ENCODE measurements at regions not wholly inside any gene's neighbourhood (a gene's known extent, or its start where the extent isn't known, plus 50 kb on each side); places are given as distances from the start of the nearest gene placed in this dataset.
"Not testable (repeated sequence)": the region's sequence is repeated elsewhere in the genome, so short reads cannot be mapped to it uniquely, and the experiment has no call there.

- peaks cover 0 to 13% (median 3%) of the 10 kb centered on the region in 11 donors for H3K9me3 Mint-ChIP-seq
- DNase-seq (no peak), ATAC-seq (no peak)
- H3K36me3 Mint-ChIP-seq = peaks cover 0 to 4% (median 0%) of the 10 kb centered on the region in 5 donors
- no peaks in the 10 kb centered on the region for H3K27me3 ChIP-seq (ENCODE audit: control insufficient read depth in 2 of 2, insufficient read depth in 2 of 2, low read length in 2 of 2)
- POLR2A ChIA-PET = no interaction called here
- no peak overlapping the region for H3K27ac Mint-ChIP-seq
- peaks cover 0 to 29% (median 6%) of the 10 kb centered on the region in 5 donors for H3K27me3 Mint-ChIP-seq
- CTCF ChIA-PET = no interaction called here
- H3K4me1 Mint-ChIP-seq = no peaks in the 10 kb centered on the region
- no peaks in the 10 kb centered on the region for H3K4me1 ChIP-seq (ENCODE audit: control insufficient read depth in 2 of 2, insufficient read depth in 2 of 2, low read length in 2 of 2)
- H3K36me3 ChIP-seq (ENCODE audit: control insufficient read depth in 2 of 3, insufficient read depth in 3 of 3, low read length in 3 of 3) = no peaks in the 10 kb centered on the region
- intact Hi-C loops (cut with micrococcal nuclease) = no loop called here
- no peaks in the 10 kb centered on the region for H3K9me3 ChIP-seq (ENCODE audit: control insufficient read depth in 2 of 3, low read length in 3 of 3)
- H3K4me3 ChIP-seq (ENCODE audit: low read length) = no peak overlapping the region
- H3K27ac ChIP-seq (ENCODE audit: low read depth, low read length) = no peak overlapping the region
- no peak overlapping the region for H3K4me3 Mint-ChIP-seq
Measured at GRCh38 chr9:101814064-101814463, 75.6 kb upstream of the GRIN3A start.

- H3K27me3 Mint-ChIP-seq; DNase-seq; H3K9me3 ChIP-seq (ENCODE audit: control insufficient read depth in 2 of 3, low read length in 3 of 3); H3K4me3 Mint-ChIP-seq; CTCF ChIA-PET; H3K4me3 ChIP-seq (ENCODE audit: low read length); ATAC-seq; H3K36me3 ChIP-seq (ENCODE audit: control insufficient read depth in 2 of 3, insufficient read depth in 3 of 3, low read length in 3 of 3); H3K27ac ChIP-seq (ENCODE audit: low read depth, low read length); intact Hi-C loops (cut with micrococcal nuclease); H3K9me3 Mint-ChIP-seq; H3K27me3 ChIP-seq (ENCODE audit: control insufficient read depth in 2 of 2, insufficient read depth in 2 of 2, low read length in 2 of 2); H3K36me3 Mint-ChIP-seq; H3K27ac Mint-ChIP-seq; H3K4me1 Mint-ChIP-seq; H3K4me1 ChIP-seq (ENCODE audit: control insufficient read depth in 2 of 2, insufficient read depth in 2 of 2, low read length in 2 of 2); POLR2A ChIA-PET: not testable (repeated sequence)
Measured at GRCh38 chr9:101807879-101808278, 69.4 kb upstream of the GRIN3A start.

- POLR2A ChIA-PET = no interaction called here
- no peaks in the 10 kb centered on the region for H3K36me3 ChIP-seq (ENCODE audit: control insufficient read depth in 2 of 3, insufficient read depth in 3 of 3, low read length in 3 of 3)
- H3K36me3 Mint-ChIP-seq = no peaks in the 10 kb centered on the region
- H3K27ac ChIP-seq (ENCODE audit: low read depth, low read length) = no peak overlapping the region
- CTCF ChIA-PET = no interaction called here
- no peak for ATAC-seq
- H3K4me3 Mint-ChIP-seq = no peak overlapping the region
- no peaks in the 10 kb centered on the region for H3K9me3 Mint-ChIP-seq
- no peaks in the 10 kb centered on the region for H3K4me1 ChIP-seq (ENCODE audit: control insufficient read depth in 2 of 2, insufficient read depth in 2 of 2, low read length in 2 of 2)
- H3K4me3 ChIP-seq (ENCODE audit: low read length) = no peak overlapping the region
- intact Hi-C loops (cut with micrococcal nuclease) = no loop called here
- DNase-seq = no peak
- H3K9me3 ChIP-seq (ENCODE audit: control insufficient read depth in 2 of 3, low read length in 3 of 3) = no peaks in the 10 kb centered on the region
- H3K27ac Mint-ChIP-seq = no peak overlapping the region
- no peaks in the 10 kb centered on the region for H3K4me1 Mint-ChIP-seq
- H3K27me3 ChIP-seq (ENCODE audit: control insufficient read depth in 2 of 2, insufficient read depth in 2 of 2, low read length in 2 of 2) = no peaks in the 10 kb centered on the region
- H3K27me3 Mint-ChIP-seq = peaks cover 0 to 12% (median 7%) of the 10 kb centered on the region in 5 donors
Measured at GRCh38 chr9:101796044-101796443, 57.6 kb upstream of the GRIN3A start.

GRCh38 chr9:101795147-101795546 lies 56.7 kb upstream of the GRIN3A start:
- CTCF ChIA-PET = no interaction called here
- H3K27ac Mint-ChIP-seq = no peak overlapping the region
- H3K4me3 Mint-ChIP-seq = no peak overlapping the region
- DNase-seq = no peak
- H3K9me3 Mint-ChIP-seq = no peaks in the 10 kb centered on the region
- Histone ChIP-seq H3K4me1 (ENCODE audit: control insufficient read depth in 2 of 2, insufficient read depth in 2 of 2, low read length in 2 of 2) (no peaks in the 10 kb centered on the region), H3K4me3 (ENCODE audit: low read length) (no peak overlapping the region), H3K27me3 (ENCODE audit: control insufficient read depth in 2 of 2, insufficient read depth in 2 of 2, low read length in 2 of 2) (no peaks in the 10 kb centered on the region), H3K27ac (ENCODE audit: low read depth, low read length) (no peak overlapping the region), H3K9me3 (ENCODE audit: control insufficient read depth in 2 of 3, low read length in 3 of 3) (no peaks in the 10 kb centered on the region), H3K36me3 (ENCODE audit: control insufficient read depth in 2 of 3, insufficient read depth in 3 of 3, low read length in 3 of 3) (no peaks in the 10 kb centered on the region)
- POLR2A ChIA-PET = no interaction called here
- intact Hi-C loops (cut with micrococcal nuclease) = no loop called here
- no peaks in the 10 kb centered on the region for H3K4me1 Mint-ChIP-seq
- no peak for ATAC-seq
- peaks cover 0 to 12% (median 7%) of the 10 kb centered on the region in 5 donors for H3K27me3 Mint-ChIP-seq
- H3K36me3 Mint-ChIP-seq = no peaks in the 10 kb centered on the region

GRCh38 chr9:101792475-101792874 lies 54.0 kb upstream of the GRIN3A start:
- no peaks in the 10 kb centered on the region for H3K36me3 ChIP-seq (ENCODE audit: control insufficient read depth in 2 of 3, insufficient read depth in 3 of 3, low read length in 3 of 3)
- DNase-seq (no peak), ATAC-seq (no peak)
- Mint-ChIP-seq H3K9me3 (no peaks in the 10 kb centered on the region), H3K27ac (no peak overlapping the region), H3K4me1 (no peaks in the 10 kb centered on the region), H3K4me3 (no peak overlapping the region), H3K36me3 (no peaks in the 10 kb centered on the region), H3K27me3 (peaks cover 0 to 12% (median 7%) of the 10 kb centered on the region in 5 donors)
- no peaks in the 10 kb centered on the region for H3K4me1 ChIP-seq (ENCODE audit: control insufficient read depth in 2 of 2, insufficient read depth in 2 of 2, low read length in 2 of 2)
- ChIA-PET POLR2A (no interaction called here), CTCF (no interaction called here)
- H3K4me3 ChIP-seq (ENCODE audit: low read length) = no peak overlapping the region
- no peak overlapping the region for H3K27ac ChIP-seq (ENCODE audit: low read depth, low read length)
- H3K27me3 ChIP-seq (ENCODE audit: control insufficient read depth in 2 of 2, insufficient read depth in 2 of 2, low read length in 2 of 2) = no peaks in the 10 kb centered on the region
- intact Hi-C loops (cut with micrococcal nuclease) = no loop called here
- no peaks in the 10 kb centered on the region for H3K9me3 ChIP-seq (ENCODE audit: control insufficient read depth in 2 of 3, low read length in 3 of 3)

GRCh38 chr9:101791938-101792337 lies 53.5 kb upstream of the GRIN3A start:
- Histone ChIP-seq H3K4me1 (ENCODE audit: control insufficient read depth in 2 of 2, insufficient read depth in 2 of 2, low read length in 2 of 2) (no peaks in the 10 kb centered on the region), H3K36me3 (ENCODE audit: control insufficient read depth in 2 of 3, insufficient read depth in 3 of 3, low read length in 3 of 3) (no peaks in the 10 kb centered on the region), H3K27me3 (ENCODE audit: control insufficient read depth in 2 of 2, insufficient read depth in 2 of 2, low read length in 2 of 2) (no peaks in the 10 kb centered on the region), H3K9me3 (ENCODE audit: control insufficient read depth in 2 of 3, low read length in 3 of 3) (no peaks in the 10 kb centered on the region), H3K4me3 (ENCODE audit: low read length) (no peak overlapping the region), H3K27ac (ENCODE audit: low read depth, low read length) (no peak overlapping the region)
- H3K27me3 Mint-ChIP-seq = peaks cover 0 to 12% (median 7%) of the 10 kb centered on the region in 5 donors
- no peaks in the 10 kb centered on the region for H3K4me1 Mint-ChIP-seq
- POLR2A ChIA-PET = no interaction called here
- CTCF ChIA-PET = no interaction called here
- ATAC-seq = no peak
- no peak overlapping the region for H3K4me3 Mint-ChIP-seq
- intact Hi-C loops (cut with micrococcal nuclease) = no loop called here
- no peak for DNase-seq
- H3K27ac Mint-ChIP-seq = no peak overlapping the region
- H3K9me3 Mint-ChIP-seq = no peaks in the 10 kb centered on the region
- no peaks in the 10 kb centered on the region for H3K36me3 Mint-ChIP-seq

- DNase-seq (no peak), ATAC-seq (no peak)
- Histone ChIP-seq H3K36me3 (ENCODE audit: control insufficient read depth in 2 of 3, insufficient read depth in 3 of 3, low read length in 3 of 3) (no peaks in the 10 kb centered on the region), H3K4me1 (ENCODE audit: control insufficient read depth in 2 of 2, insufficient read depth in 2 of 2, low read length in 2 of 2) (no peaks in the 10 kb centered on the region), H3K4me3 (ENCODE audit: low read length) (no peak overlapping the region), H3K27ac (ENCODE audit: low read depth, low read length) (no peak overlapping the region), H3K27me3 (ENCODE audit: control insufficient read depth in 2 of 2, insufficient read depth in 2 of 2, low read length in 2 of 2) (no peaks in the 10 kb centered on the region), H3K9me3 (ENCODE audit: control insufficient read depth in 2 of 3, low read length in 3 of 3) (no peaks in the 10 kb centered on the region)
- Mint-ChIP-seq H3K9me3 (no peaks in the 10 kb centered on the region), H3K36me3 (no peaks in the 10 kb centered on the region), H3K27me3 (peaks cover 0 to 12% (median 7%) of the 10 kb centered on the region in 5 donors), H3K27ac (no peak overlapping the region), H3K4me3 (no peak overlapping the region), H3K4me1 (no peaks in the 10 kb centered on the region)
- intact Hi-C loops (cut with micrococcal nuclease) = no loop called here
- CTCF ChIA-PET = no interaction called here
- POLR2A ChIA-PET = no interaction called here
Measured at GRCh38 chr9:101791533-101791932, 53.1 kb upstream of the GRIN3A start.
